ENCODE measurements at regions not wholly inside any gene's neighbourhood (a gene's known extent, or its start where the extent isn't known, plus 50 kb on each side); places are given as distances from the start of the nearest gene placed in this dataset.
"Not testable (repeated sequence)": the region's sequence is repeated elsewhere in the genome, so short reads cannot be mapped to it uniquely, and the experiment has no call there.

GRCh38 chr14:105776112-105776511 lies 249.7 kb downstream of the TMEM121 start:
- DNase-seq (ENCODE audit: low spot score): not testable (repeated sequence)

- DNase-seq (ENCODE audit: low spot score): no peak
Observed at GRCh38 chr14:105776924-105777323, 250.5 kb downstream of the TMEM121 start.

- DNase-seq (ENCODE audit: low spot score): no peak
Observed at GRCh38 chr14:105783707-105784106, 257.3 kb downstream of the TMEM121 start.

- DNase-seq (ENCODE audit: low spot score): no peak
Observed at GRCh38 chr14:105793836-105794235, 267.5 kb downstream of the TMEM121 start.

GRCh38 chr14:105797546-105797945 lies 271.2 kb downstream of the TMEM121 start:
- DNase-seq (ENCODE audit: low spot score): no peak

- DNase-seq (ENCODE audit: low spot score): no peak
Observed at GRCh38 chr14:105805701-105806100, 279.3 kb downstream of the TMEM121 start.

- no peak for DNase-seq (ENCODE audit: low spot score)
Observed at GRCh38 chr14:105806568-105806967, 280.2 kb downstream of the TMEM121 start.

- no peak for DNase-seq (ENCODE audit: low spot score)
Observed at GRCh38 chr14:105817971-105818711, 291.8 kb downstream of the TMEM121 start.

GRCh38 chr14:105818712-105819005 lies 292.3 kb downstream of the TMEM121 start:
- no peak for DNase-seq (ENCODE audit: low spot score)

GRCh38 chr14:105830171-105830570 lies 303.8 kb downstream of the TMEM121 start:
- DNase-seq (ENCODE audit: low spot score): peak; percentile 6

GRCh38 chr14:105836160-105836559 lies 309.8 kb downstream of the TMEM121 start:
- DNase-seq (ENCODE audit: low spot score): no peak

- no peak for DNase-seq (ENCODE audit: low spot score)
Observed at GRCh38 chr14:105836730-105837129, 310.3 kb downstream of the TMEM121 start.

- no peak for DNase-seq (ENCODE audit: low spot score)
Observed at GRCh38 chr14:105837349-105838063, 311.1 kb downstream of the TMEM121 start.

GRCh38 chr14:105838107-105838506 lies 311.7 kb downstream of the TMEM121 start:
- no peak for DNase-seq (ENCODE audit: low spot score)

GRCh38 chr14:105838591-105839424 lies 312.4 kb downstream of the TMEM121 start:
- no peak for DNase-seq (ENCODE audit: low spot score)

- no peak for DNase-seq (ENCODE audit: low spot score)
Observed at GRCh38 chr14:105839425-105840265, 313.3 kb downstream of the TMEM121 start.

- no peak for DNase-seq (ENCODE audit: low spot score)
Observed at GRCh38 chr14:105840266-105841021, 314.1 kb downstream of the TMEM121 start.

- no peak for DNase-seq (ENCODE audit: low spot score)
Observed at GRCh38 chr14:105841022-105842009, 314.9 kb downstream of the TMEM121 start.

- DNase-seq (ENCODE audit: low spot score): no peak
Observed at GRCh38 chr14:105842105-105842504, 315.7 kb downstream of the TMEM121 start.
